Kidney capillary endothelial cell (primary cell): ENCODE measurements at regions not wholly inside any gene's neighbourhood (a gene's known extent, or its start where the extent isn't known, plus 50 kb on each side); places are given as distances from the start of the nearest gene placed in this dataset.

Experiments used
- DNase-seq: peaks from one replicate; pipeline ENCODE4 v3.0.0-alpha.2; 2018; ENCODE audit warnings: low spot score

DNA sequence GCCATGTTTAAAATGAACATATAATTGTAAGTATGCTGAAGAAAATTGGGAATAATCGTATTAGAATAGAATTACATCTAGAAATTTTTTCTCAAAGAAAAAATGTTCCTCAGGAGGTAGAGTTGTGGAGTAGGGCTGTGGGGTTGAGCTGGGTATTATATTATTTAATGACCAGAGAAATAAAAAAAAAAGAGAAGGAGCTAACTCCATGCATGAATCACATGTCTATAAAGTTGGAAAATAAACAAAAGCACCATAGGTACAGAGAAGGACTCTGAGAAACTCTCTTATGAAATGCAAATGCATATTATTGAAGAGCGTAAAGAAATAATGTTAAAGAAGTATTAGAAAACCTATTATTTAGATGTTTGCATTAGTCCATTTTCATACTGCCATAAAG is 405.5 kb downstream of the EFNB2 start:
- no peak for DNase-seq

DNA sequence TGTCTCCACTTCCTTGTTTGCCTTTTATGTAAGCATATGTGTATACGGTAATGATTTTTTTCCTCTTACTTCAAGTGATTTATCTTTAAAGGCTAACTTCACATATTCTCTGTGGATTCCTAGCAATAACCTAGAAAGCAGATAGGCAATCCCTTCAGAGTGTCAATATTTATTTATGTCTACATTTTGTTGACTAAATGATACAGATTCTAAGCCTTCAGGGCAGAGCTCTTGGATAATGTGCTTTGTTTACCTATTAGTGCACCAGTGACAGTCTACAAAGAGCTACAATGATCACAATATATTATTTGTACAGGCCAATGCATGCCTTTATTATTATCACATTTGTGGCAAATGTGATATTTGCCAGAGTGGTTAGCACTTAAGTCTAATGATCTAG is 406.2 kb downstream of the EFNB2 start:
- DNase-seq = no peak

DNA sequence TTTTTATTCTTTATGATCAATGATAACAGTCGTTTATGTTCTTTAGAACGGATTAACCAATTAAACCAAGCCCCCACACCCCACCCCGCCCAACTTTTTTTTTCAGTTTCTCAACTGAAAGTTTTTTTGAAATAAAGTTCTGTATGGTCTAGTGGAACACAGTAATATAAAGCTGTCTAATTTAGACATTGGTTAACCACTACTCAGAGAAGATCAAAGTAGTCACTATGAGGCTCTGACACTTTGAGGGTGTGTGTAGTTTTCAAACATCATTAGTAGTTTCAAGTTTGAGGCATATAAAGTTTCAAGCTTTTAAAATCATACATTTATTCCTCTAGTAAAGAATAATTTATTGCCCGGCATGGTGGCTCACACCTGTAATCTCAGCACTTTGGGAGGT is 413.2 kb downstream of the EFNB2 start:
- DNase-seq = no peak

DNA sequence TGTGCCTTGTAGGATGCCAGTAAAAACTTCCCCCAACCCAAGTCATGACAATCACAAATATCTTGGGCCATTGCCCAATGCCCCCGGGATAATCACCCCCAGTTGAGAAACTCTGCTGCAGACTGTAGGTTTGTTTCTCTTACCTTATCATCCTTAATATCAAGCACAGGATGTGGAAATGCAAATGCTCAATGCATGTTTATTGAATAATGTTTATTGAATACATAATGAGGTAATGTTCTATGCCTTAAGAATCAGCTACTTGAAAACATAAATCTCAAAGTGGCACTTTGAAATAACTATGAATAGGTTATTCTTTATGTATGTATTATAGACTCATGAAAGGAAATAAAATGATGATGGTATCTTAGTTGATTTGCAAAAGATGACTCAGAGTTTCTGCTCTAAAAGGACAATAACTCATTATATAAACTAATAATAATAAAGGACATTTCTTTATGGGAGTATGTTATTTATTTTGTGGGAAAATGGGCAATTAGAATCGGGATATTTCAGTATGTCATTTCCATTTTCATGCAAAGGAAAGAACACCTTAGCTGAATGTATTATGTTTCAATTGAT is 414.2 kb downstream of the EFNB2 start:
- DNase-seq = no peak

DNA sequence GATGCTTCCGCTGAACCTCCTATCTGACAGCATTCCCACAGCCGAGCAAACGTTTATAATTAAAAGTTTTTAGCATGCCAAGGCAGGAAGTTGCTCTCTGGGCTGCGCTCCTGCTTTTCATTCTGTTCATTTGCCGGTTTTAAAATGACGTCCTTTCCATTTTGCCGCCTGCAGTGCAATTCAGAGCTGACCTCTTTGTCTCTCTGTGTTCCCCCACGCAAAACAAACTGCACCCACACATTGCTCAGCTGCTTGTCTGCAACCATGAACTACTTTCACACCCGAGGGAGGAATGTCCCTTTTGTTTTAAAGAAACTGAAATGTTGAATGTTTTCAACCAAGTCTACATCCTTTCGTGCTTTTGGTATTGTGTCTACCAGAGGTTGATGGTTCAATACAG is 416.5 kb downstream of the EFNB2 start:
- DNase-seq = no peak

DNA sequence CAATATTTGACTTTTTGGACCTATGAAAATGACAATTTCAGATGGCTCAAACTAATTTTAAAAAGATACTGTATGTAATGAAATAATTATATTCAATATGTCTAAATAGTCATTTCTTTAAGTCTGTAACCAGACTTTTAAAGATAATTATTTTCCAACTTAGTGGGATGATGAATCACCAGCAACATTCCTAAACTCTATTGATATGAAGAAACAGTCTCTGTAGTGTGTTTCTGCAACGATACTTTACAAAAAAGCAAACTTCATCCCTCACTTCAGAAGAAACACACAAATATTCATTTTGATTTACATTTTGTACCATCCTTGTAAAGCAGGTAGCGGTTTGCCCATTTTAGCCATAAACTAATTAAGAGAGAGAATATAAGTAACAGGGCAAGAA is 417.4 kb downstream of the EFNB2 start:
- no peak for DNase-seq

DNA sequence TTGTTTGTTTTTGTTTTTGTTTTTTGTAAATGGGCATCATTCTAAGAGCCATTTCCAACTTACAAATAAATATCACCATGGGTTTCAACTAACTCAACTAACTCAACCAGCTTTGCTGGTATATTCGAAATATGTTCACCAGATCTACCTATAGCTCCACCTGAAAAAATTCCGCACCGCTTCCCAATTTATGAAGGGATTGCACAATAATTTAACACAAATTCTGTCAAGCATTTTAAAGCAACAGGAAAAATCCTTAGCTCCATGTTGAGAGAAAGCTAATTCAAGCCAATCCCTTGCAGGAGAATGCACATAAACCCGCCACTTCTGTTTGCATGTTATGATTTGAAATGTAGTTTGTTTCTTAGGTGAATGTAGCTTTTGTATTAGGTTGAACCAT is 417.8 kb downstream of the EFNB2 start:
- DNase-seq = no peak

DNA sequence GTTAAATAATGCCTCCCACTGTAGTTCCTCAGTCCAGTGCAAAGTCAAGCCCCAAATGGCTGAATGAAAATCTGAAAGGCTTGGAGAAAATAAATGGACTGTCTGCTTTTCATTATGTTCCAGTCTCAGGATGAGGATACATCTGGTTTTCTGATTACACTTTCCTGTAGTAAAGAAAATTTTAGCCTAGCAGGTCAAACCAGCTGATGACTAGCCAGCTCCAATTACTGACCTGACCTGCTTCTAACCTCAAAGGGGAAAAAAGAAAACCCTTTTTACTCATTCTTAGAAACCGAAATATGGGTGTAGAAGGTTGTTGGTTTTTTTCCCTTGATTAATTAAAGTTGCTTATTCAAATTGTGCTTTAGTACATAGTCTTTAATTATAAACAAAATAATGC is 418.4 kb downstream of the EFNB2 start:
- no peak for DNase-seq

DNA sequence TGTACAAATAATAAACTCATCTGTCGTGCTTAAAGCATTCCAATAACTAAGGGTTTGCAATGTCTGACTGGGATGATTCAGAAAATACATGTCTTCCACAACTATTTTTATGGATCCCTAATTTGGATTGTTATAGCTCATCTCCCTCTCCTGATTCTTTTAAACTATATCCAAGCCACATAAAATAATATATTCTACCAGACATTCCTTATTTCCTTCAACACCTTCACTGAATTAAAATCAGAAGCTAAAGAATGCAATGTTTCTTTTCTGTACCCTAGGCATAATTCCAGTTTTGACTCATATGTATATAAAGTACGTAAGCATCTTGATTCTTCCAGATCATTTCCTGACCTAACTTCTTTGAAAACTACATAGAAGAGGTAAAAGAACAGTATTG is 420.4 kb downstream of the EFNB2 start:
- no peak for DNase-seq

DNA sequence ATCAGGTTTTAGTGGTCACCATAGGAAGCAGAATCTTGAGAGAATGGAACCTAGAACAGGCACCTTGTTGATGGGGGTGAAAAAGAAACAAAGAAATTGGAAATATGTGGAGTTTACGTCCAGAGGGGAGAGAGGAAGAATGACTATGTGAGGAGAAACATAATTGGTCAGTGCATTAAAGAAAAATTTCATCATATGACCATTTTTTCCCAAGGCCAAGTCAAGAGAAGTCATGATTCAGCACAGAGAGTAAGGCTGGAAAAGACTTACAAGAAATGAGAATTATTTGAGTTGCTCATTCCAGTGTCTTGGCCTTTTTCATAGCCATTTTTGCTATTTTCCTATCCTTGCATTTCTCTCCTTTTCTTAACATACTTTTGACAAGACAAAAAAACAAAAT is 421.7 kb downstream of the EFNB2 start:
- no peak for DNase-seq

DNA sequence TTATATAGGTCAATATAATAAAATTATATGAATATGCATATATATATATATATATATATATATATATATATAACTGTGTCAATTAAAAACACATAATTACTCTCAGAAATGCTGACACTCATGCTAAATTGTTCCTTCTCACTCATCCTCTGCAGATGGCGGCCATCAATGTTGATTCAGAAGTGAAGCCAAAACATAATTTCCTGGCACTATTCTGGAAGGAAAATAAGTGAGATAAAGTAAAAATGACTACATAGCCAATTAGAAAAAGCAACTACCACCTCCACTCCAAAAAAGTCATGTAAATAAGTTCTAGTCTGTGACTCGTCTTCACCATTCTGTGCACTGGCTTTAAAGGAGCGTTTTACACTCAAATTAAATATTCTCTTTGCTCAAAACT is 423.3 kb downstream of the EFNB2 start:
- DNase-seq = no peak

DNA sequence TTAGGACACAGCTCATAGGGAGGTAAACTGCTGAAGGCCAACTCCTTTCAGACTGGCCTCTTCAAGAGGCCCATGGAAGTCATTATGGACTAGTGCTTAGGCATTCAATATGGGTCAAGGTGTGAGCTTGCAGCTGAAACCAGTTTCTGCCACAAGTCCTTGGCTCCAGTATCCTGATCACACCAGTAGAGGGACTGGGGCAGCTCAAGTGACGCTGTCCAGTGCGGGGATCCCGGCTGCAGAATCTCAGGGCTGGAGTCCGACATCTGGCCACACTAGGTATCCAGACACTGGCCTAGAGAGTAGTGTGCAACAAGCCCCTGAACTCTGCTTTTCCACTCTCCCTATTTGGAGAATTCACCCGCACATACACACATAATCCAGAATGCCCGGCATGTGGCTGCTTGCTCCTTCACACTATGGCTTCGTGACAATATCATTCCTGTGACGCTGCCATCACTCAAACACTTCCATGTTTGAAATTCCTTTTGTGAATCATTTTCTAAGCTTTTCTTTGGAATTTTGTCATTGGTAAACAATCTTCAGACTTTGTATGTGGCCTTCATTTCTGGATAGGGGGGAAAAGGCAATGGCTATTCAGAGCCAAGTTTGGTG is 425.1 kb downstream of the EFNB2 start:
- DNase-seq = no peak

DNA sequence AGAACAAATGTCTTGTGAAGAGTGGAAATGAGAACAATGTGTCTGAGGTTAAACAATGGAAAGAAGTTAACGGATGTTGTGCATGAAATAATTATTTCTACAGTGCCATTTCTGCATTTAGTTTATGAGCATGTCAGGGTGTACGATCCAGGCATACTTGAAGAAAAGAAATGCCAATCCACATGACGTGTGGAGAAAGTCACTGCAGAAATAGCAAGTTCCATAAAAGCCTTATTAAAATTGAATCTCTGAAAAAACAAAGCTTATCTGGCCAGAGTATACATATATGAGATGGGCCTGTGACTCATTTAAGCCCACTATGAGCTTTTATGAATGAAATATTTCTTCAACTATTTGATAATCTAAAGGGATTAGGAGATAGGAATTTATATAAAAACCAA is 426.1 kb downstream of the EFNB2 start:
- no peak for DNase-seq

DNA sequence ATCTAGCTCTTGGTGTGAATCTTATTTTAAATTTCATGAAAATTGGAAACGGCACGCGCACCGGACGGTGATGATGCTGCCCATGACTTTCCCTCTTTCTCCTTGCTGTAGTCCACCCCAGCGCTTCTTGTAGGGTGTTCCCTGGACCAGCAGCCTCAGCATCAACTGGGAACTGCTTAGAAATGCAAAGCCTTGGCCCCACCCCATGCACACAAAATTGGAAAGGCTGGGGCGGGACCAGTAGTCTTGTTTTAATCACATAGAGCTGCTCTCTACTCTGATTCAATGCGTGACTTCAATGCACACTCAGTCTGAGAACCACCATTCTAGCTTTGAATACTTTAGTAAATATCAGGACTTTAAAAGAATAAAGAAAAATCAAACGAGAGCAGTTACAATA is 427.1 kb downstream of the EFNB2 start:
- DNase-seq = no peak

DNA sequence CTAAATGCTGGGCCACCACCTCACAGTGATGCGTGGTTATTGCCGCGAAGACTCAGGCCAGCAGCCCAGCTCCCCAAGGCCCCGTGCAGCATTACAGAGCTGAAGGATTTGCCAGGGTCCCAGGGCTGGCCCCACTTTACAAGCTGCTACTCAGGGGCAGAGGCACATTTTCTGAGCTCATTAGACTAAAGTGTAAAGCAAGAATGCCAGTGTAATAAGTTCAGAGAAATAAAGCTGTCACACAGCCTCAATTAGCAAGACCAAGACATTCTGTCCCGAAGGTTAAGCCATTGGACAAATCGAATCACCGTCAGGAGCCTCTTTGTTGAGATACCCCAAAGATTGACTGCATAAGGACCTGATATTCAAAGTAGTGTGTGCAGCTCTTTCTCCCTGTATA is 428.4 kb downstream of the EFNB2 start:
- no peak for DNase-seq

DNA sequence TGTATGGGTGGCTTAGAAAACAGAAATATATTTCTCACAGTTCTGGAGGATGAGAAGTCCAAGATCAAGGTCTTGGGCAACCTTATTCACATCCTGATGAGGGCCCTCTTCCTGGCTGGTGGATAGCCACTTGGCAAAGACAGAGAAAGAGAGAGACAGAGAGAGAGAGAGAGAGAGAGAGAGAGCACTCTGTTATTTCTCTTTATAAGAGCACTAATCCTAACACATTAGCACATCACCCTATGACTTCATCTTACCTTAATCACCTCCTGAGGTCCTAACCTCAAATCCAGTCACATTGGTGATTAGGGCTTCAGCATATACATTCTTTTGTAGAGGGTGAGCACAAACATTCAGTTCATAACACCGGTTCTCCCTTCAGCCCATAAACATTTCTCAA is 430.3 kb downstream of the EFNB2 start:
- DNase-seq = no peak

DNA sequence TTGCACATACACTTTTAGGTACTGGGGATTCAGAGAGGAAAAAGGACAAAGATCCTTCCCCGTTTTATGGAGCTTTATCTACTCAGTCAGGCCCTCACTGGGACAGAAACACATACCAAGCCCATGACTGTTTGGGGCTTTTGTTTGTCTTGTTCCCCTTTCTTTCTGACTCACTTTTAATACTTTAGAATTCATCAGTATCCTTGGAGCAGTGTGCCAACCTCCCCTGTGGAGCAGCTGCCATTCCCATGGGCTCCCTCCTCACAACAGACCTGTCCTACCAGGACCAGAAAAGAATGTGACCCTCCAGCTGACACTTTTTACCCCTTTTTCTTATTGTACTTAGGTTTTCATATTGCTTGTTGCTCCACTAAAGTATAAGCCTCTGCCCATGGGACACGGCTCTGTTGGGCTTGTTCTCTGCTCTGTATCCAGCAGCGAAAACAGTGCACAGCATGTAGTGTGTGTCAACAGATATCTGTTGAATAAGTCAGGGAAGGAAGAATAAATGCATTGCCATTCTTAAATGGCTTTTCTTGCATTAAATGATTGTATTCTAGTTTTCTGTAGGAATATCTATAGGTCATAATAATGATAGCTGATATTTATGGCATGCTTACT is 431.1 kb downstream of the EFNB2 start:
- peak; percentile 53 for DNase-seq

DNA sequence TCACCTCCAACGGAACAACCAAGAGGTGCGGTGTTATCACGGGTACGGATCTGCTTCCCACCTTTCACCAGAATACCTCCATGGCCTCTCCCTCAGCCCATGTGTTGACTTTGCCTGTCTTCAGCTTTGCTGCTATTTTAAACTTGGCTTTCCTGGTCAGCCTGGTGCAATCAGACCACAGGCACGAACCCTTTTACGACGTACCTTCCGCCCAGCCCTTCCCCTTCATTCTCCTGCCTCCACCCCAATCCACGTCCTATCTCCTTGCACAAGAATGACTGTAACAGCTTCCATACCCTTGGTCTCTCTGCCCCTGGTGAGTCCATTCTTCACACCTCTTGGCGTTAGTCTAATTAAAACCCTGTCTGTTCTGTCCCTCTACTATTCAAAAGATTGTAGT is 431.7 kb downstream of the EFNB2 start:
- no peak for DNase-seq

DNA sequence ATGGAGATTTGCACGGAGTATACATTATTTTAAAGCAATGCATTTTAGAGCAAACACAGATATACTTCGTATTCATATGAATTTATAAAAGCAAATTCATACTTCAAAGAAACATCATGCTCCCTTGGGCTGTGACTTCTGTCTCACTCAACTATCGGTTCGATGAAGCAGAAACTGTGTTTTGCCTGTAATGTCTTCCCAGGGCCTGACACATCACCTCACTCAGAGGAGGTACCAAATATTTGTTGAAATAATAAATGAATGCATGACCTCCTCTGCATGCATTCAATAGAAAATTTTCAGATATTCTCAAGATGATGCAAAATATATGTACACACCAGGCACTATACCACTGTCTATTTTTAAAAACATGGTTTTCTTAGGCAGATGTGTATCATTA is 432.7 kb downstream of the EFNB2 start:
- DNase-seq = no peak

DNA sequence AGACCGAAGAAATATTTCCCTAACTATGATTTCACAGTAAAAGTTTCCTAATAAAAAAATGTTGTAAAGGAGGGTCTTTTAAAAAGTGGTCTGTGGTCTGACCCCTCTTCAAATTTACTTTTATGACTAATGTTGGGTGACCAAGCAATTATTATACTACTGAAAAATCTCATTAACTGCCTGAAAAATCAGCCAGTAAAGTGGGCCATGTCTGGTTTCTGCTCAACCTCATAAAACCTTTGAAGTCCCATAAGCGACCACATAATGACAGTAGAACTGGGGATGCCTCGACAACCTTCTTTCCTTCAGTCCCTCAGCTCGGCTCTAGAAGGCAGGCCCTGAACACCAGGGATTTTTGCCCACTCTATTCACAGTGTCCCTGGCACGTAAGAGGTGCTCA is 434.3 kb downstream of the EFNB2 start:
- DNase-seq = no peak

DNA sequence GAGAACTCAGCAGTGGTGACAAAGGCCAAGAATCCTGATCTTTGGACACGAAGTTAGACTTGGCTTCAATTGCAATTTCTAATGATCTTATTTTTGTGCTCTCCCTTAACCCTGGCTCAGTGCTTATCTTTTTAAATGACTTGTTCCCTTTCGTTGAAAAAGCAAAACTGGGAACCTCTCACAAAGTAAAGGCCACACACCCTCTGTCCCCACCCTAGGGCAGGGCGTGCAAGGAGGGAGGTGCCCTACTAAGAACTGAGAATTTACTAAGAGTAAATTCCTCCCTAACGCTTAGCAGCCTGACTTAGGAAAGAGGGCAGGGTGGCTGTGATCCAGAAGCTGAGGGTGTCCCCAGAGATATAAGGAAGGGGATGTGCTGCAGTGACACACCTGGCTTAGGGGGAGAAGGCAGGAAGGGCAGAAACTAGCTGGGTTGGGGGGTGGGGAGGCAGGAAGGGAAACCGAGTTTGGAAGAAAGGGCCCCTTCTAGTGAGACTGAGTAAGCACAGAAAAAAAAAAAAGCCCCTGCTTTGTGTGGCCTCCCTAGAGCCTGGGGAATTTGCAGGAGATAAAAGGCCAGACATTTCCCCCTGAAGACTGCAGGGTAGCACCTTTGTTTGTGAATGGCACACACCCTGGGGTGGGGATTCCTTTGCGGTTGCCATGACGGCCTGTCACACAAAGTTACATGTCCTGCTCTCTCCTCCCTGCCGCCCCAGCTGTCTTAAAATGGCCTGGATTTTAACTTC is 435.1 kb downstream of the EFNB2 start:
- DNase-seq = no peak

DNA sequence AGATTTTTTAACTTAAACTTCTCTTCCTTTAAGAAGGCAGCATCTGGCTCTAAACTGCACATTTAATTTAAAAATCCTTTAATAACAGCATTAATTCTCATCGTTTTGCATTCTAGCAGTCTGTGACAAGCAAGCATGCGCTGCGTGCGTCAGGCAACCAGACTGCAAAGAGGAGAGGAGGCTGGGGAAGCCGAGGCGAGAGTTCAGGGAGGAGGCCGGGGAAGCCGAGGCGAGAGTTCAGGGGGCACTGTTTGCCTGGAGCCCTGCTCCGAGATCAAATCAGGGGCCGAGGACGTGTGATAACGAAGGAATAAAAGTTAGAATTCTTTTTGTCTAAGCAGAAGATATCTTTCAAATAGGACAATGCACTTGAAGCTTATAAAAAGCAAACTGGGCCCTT is 435.7 kb downstream of the EFNB2 start:
- DNase-seq = no peak

DNA sequence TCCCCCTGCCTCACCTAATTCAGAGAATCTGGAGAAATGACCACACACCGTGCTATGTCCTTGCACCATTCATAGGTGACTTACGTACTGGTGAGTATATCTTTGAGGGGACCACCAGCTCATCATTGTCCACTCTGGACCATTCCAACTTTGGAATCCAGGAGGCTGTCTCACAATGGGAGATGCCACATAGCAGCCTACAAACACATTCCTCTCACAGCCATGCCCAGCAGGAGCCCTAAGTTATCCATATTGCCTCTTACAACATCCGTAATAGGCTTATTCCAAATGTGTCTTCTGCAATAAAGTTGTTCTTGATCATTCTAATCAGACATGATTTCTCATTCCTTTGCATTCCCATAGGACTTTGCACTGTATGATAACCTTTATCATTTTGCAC is 436.7 kb downstream of the EFNB2 start:
- DNase-seq = no peak
